ENCODE measurements at regions not wholly inside any gene's neighbourhood (a gene's known extent, or its start where the extent isn't known, plus 50 kb on each side); places are given as distances from the start of the nearest gene placed in this dataset.
"Not testable (repeated sequence)": the region's sequence is repeated elsewhere in the genome, so short reads cannot be mapped to it uniquely, and the experiment has no call there.

DNA sequence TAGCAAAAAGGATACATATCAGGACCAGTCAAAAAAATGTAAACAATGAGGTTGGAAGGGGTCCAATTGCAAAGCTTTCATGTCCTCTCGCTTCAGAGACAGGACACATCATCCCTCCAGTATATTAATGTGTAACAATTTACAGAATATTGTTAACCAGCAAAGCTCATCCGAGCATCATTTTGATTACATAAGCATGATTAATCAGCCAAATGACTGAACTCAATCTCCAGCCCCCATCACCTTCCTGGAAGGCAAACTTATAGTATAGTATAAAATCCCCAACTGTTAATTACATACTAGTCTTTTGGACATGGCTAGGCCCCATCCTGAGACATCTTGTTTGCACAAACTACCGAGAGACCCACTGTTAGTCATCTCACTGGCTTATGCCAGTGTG, 77.6 kb upstream of the TRAM1L1 start:
- TF ChIP-seq, protein P1, sequence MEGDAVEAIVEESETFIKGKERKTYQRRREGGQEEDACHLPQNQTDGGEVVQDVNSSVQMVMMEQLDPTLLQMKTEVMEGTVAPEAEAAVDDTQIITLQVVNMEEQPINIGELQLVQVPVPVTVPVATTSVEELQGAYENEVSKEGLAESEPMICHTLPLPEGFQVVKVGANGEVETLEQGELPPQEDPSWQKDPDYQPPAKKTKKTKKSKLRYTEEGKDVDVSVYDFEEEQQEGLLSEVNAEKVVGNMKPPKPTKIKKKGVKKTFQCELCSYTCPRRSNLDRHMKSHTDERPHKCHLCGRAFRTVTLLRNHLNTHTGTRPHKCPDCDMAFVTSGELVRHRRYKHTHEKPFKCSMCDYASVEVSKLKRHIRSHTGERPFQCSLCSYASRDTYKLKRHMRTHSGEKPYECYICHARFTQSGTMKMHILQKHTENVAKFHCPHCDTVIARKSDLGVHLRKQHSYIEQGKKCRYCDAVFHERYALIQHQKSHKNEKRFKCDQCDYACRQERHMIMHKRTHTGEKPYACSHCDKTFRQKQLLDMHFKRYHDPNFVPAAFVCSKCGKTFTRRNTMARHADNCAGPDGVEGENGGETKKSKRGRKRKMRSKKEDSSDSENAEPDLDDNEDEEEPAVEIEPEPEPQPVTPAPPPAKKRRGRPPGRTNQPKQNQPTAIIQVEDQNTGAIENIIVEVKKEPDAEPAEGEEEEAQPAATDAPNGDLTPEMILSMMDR (IDR thresholded peaks at IDR 0.05; ENCODE audit: insufficient read depth, low read length, severe bottlenecking), result no peak
- Histone ChIP-seq H3K4me3 (ENCODE audit: low read depth, low read length) (no peak overlapping the region), H3K36me3 (ENCODE audit: control insufficient read depth, insufficient read depth, low read length) (no peaks in the 10 kb centered on the region), H3K27me3 (ENCODE audit: control insufficient read depth, insufficient read depth, low read length) (no peaks in the 10 kb centered on the region)
- FAIRE-seq, result no peak
- DNase-seq (ENCODE audit: low read depth), result no peak

DNA sequence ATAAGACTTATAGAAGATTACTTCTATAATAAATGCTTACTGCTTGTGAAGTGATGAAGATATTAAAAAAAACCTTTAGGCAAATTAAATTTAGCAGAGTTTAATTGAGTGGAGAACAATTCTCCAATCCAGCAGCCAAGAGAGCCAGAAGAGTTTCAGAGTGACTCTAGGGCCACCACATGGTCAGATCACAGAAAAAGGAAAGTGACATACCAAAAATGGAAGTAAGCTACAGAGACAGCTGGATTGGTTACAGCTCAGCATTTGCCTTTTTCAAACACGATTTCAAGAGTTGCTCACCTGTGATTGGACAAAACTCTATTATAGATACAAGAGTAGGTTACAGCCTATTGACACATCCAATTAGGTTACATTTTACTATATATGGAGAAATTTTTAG, 79.0 kb upstream of the TRAM1L1 start:
- FAIRE-seq (no peak), DNase-seq (ENCODE audit: low read depth) (no peak)
- Histone ChIP-seq H3K36me3 (ENCODE audit: control insufficient read depth, insufficient read depth, low read length) (no peaks in the 10 kb centered on the region), H3K27me3 (ENCODE audit: control insufficient read depth, insufficient read depth, low read length) (no peaks in the 10 kb centered on the region), H3K4me3 (ENCODE audit: low read depth, low read length) (no peak overlapping the region)
- TF ChIP-seq, protein P1 (IDR thresholded peaks at IDR 0.05; ENCODE audit: insufficient read depth, low read length, severe bottlenecking), result no peak

DNA sequence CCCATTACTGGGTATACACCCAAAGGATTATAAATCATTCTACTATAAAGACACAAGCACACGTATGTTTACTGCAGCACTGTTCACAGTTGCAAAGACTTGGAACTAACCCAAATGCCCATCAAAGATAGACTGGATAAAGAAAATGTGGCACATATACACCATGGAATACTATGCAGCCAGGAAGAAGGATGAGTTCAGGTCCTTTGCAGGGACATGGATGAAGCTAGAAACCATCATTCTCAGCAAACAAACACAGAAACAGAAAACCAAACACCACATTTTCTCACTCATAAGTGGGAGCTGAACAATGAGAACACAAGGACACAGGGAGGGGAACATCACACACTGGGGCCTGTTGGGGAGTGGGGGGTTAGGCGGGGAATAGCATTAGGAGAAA, 90.0 kb upstream of the TRAM1L1 start:
- not testable (repeated sequence) for H3K36me3 ChIP-seq (ENCODE audit: control insufficient read depth, insufficient read depth, low read length); FAIRE-seq; H3K4me3 ChIP-seq (ENCODE audit: low read depth, low read length)

DNA sequence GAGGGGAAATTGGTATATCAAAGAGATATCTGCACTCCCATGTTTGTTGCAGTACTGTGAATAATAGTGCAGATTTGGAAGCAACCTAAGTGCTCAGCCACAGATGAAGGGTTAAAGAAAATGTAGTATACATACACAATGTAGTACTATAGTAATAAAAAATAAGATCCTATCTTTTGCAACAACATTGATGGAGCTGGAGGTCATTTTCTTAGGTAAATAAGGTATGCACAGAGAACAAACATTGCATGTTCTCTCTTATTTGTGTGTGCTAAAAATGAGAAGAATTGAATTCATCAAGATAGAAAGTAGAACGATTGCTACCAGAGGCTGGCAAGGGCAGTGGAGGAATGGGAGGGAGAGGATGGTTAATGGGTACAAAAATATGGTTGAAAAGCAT, 117.9 kb upstream of the TRAM1L1 start:
- Histone ChIP-seq H3K27me3 (ENCODE audit: control insufficient read depth, insufficient read depth, low read length) (no peaks in the 10 kb centered on the region), H3K4me3 (ENCODE audit: low read depth, low read length) (no peak overlapping the region), H3K36me3 (ENCODE audit: control insufficient read depth, insufficient read depth, low read length) (no peaks in the 10 kb centered on the region)
- DNase-seq (ENCODE audit: low read depth) (no peak), FAIRE-seq (no peak)
- TF ChIP-seq, protein P1 (IDR thresholded peaks at IDR 0.05; ENCODE audit: insufficient read depth, low read length, severe bottlenecking), result no peak

More for the DNA sequence above, 90.0 kb upstream of the TRAM1L1 start:
- not testable (repeated sequence) for DNase-seq (ENCODE audit: low read depth); H3K27me3 ChIP-seq (ENCODE audit: control insufficient read depth, insufficient read depth, low read length)

DNA sequence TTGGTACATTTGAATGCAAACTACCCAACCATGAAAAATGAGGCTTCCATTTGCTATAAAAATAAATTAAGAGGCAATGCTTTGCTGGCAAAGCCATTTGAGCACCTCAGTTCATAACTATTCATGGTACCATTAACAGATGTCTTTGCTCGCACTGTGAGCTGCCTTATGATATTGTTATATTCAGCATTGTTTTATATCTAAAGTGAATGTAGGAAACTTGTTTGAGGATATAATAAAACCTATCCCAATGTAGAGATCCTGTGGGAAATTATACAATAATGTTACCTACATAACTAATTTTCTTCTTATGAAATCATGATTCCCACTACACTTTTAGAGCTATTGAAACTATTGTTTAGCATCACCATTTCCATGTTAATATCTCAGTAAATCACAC, 125.2 kb upstream of the TRAM1L1 start:
- TF ChIP-seq, protein P1 (IDR thresholded peaks at IDR 0.05; ENCODE audit: insufficient read depth, low read length, severe bottlenecking), result no peak
- DNase-seq (ENCODE audit: low read depth) (no peak), FAIRE-seq (no peak)
- no peaks in the 10 kb centered on the region for H3K27me3 ChIP-seq (ENCODE audit: control insufficient read depth, insufficient read depth, low read length)
- H3K36me3 ChIP-seq (ENCODE audit: control insufficient read depth, insufficient read depth, low read length), result no peaks in the 10 kb centered on the region
- no peak overlapping the region for H3K4me3 ChIP-seq (ENCODE audit: low read depth, low read length)

DNA sequence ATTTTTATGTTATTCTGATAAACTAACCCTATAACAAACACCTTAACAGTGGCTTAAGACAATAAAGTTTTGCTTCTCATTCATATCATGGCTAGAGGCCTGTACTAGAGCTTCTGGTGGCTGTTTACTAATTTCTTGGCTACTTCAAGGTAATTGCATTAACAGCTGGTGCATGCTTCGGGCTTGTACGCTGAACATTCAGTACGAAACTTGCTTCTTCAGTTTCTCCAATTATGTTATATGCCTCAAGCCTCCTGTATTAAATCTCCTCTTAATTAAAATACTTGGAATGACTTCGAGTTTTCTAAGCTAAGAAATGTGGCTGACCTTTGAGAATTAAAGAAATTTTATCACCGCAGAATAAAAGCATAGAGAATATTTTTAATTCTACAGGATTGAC, 138.9 kb upstream of the TRAM1L1 start:
- no peaks in the 10 kb centered on the region for H3K27me3 ChIP-seq (ENCODE audit: control insufficient read depth, insufficient read depth, low read length)
- H3K36me3 ChIP-seq (ENCODE audit: control insufficient read depth, insufficient read depth, low read length), result no peaks in the 10 kb centered on the region
- no peak overlapping the region for H3K4me3 ChIP-seq (ENCODE audit: low read depth, low read length)
- FAIRE-seq, result no peak
- DNase-seq (ENCODE audit: low read depth), result no peak
- TF ChIP-seq, protein P1 (IDR thresholded peaks at IDR 0.05; ENCODE audit: insufficient read depth, low read length, severe bottlenecking), result no peak

All from bronchial epithelial cell (primary cell).